CMK (cell line): ENCODE measurements at regions not wholly inside any gene's neighbourhood (a gene's known extent, or its start where the extent isn't known, plus 50 kb on each side); places are given as distances from the start of the nearest gene placed in this dataset.

Experiments used
- DNase-seq: peaks from one replicate; pipeline ENCODE4 v3.0.0-alpha.2; 2010; ENCODE audit warnings: low read depth

GRCh38 chr9:79015951-79016350 lies 555.8 kb upstream of the TLE4 start:
- no peak for DNase-seq

GRCh38 chr9:79020276-79020675 lies 551.5 kb upstream of the TLE4 start:
- no peak for DNase-seq

GRCh38 chr9:79021084-79021483 lies 550.7 kb upstream of the TLE4 start:
- no peak for DNase-seq

DNA sequence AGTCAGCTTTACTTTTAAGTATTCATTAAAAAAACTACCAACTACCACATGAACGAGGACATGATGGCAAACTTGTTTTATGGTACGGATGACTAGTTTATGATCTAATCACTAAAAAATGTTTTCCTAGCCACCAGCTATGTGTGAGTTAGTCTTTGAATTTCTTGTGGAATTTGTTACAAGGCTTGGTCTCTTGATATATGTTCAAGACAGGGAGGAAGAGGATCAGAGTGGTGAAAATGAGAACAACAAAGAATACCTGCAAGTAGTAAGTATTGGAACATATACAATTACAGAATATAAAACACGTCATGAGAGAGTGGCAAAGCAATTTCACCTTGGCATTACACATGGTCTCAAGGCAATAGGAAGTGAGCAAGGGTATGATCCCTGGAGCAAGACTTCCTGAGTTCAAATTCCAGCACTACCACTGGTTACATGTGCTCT lies 548.6 kb upstream of the TLE4 start:
- no peak for DNase-seq

DNA sequence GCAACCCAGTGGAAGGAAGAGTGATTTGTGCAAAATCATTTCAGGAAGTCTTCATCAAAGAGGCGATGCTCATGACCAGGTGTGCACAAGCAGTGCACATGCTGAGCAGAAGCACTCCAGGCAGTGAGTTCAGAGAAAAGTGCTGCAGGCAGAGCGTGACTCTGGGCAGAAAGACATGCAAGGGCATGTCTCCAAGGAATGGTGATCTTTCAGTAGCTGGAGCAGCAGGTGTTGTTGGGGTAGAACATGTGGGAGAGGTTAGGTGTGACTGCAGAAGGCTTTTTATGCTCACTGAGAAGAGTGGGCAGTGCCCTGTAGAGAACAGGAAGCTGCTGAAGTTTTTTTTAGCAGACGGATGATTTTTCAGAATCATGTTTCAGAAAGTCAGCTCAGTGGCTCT lies 545.4 kb upstream of the TLE4 start:
- no peak for DNase-seq

- no peak for DNase-seq
Measured at GRCh38 chr9:79028101-79028500, 543.7 kb upstream of the TLE4 start.

- DNase-seq, result no peak
Measured at GRCh38 chr9:79034583-79034982, 537.2 kb upstream of the TLE4 start.

DNA sequence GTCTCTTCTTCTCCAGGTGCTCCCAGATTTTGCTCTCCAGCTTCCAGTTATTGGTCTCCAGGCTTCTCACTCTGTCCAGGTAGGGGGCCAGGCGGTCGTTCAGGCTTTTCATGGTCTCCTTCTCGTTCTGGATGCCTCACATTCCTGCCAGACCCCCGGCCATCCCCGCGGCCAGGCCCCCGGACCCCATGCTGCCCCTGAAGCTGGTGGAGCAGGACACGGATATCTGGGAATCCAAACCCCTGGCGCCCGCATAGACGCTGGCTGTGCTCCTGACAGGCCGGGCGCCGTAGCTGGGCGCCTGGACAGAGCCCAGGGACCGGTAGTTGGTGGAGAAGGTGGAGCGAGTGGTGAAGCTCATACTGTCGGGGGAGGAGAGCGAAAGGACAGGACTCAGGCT lies 534.4 kb upstream of the TLE4 start:
- DNase-seq, result no peak

GRCh38 chr9:79040671-79041070 lies 531.1 kb upstream of the TLE4 start:
- no peak for DNase-seq

DNA sequence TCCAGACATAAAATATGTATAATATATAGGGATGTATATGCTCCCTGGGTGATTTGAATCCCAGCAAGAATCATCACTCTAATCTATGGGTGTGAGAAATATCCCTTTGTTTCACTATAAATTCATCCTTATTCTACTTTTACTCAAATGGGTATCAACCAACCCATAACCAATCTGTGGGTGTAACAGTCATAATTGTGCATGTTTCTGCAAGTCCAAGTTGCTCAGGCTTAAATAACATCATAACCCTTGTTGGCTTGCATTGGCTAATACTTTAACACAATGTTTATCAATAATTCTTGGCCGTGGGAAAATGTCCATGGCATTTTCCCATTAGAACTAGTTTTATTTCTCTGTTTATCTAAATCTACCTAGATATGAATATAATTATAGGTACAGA lies 530.5 kb upstream of the TLE4 start:
- no peak for DNase-seq

DNA sequence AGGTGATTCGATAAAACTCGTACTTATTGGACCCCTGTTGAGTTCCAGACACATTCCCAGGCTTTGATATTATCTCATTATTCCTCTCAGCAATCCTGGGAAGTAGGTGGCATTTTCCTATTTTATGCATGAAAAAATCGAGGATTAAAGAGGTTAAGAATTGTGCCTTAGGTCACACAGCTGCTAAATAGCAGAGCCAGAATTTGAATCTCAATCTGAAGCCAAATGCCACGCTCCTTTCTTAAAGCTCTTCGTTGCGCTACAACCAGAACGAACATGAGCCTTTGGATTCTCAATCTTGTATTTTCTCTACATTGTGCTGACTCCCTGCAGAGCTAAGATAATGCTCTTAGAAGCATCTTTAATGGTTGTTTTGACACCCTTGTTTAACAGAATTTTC lies 527.8 kb upstream of the TLE4 start:
- no peak for DNase-seq

- DNase-seq, result no peak
Measured at GRCh38 chr9:79046401-79046800, 525.4 kb upstream of the TLE4 start.

DNA sequence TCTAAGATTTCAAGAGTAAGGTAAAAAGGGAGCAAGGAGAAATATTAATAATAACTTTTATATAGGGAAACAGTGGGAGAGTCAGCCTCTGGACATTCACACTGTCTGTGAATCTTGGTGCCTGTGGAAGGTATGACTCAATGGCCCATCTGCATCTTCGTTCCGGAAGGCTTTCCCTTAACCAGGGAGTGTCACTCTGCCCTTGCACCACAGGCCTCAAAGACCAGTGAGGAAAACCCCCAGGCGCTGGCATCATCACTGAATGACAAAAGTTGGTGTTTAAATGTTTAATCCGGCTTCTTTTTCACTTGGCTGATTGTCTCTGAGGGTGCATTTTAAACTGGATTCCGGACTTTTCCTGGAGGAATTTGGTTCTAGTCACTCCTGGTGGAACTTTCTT lies 522.4 kb upstream of the TLE4 start:
- DNase-seq, result no peak

DNA sequence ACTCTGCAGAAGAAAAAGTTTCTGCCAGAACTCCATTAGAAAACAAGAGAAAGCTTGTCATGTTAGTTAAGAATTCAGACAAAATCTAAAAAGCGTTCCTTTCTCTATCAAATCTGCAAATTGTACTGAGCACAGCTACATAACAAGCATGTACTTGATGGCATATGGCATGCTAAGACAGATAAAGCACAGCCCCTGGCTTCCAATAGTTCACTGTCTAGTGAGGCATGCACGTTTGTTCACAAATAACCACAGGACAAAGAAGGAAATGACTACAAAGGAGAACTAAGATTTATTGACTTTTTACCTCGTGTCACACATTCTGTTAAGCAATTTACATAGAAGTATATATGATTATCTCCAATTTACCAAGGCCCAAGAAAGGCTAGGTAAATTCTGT lies 518.2 kb upstream of the TLE4 start:
- DNase-seq, result no peak

DNA sequence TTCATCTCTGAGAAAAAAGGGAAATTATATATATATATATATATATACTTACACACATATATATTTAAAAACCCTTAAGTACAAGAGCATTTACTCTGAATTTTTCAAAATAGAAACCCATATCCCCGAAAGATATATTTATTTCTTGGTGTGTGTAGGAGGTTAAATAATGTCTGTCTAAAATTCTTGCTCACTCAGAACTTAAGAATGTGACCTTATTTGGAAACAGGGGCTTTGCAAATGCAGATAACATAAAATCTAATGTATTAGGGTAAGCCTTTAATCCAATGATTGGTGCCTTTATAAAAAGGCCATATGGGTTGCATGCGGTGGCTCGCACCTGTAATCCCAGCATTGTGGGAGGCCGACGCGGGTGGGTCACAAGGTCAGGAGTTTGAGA lies 517.3 kb upstream of the TLE4 start:
- no peak for DNase-seq

GRCh38 chr9:79056041-79056440 lies 515.7 kb upstream of the TLE4 start:
- DNase-seq, result no peak

GRCh38 chr9:79057576-79057975 lies 514.2 kb upstream of the TLE4 start:
- DNase-seq, result no peak

DNA sequence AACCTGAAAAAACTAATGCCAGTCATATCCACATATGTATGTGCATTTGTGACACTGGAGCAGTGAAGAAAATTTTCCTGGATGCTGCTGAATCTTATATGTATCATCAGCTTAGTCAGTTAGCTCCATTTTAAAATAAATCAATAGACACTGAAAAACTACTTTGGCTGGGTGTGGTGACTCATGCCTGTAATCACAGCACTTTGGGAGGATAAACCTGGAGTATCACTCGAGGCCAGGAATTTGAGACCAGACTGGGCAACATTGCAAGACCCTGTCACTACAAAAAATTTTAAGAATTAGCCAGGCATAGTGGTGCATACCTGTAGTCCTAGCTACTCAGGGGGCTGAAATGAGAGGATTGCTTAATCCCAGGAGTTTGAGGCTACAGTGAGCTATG lies 511.0 kb upstream of the TLE4 start:
- DNase-seq, result no peak

GRCh38 chr9:79061752-79062616 lies 509.8 kb upstream of the TLE4 start:
- DNase-seq, result no peak

- no peak for DNase-seq
Measured at GRCh38 chr9:79073201-79073600, 498.6 kb upstream of the TLE4 start.

- no peak for DNase-seq
Measured at GRCh38 chr9:79080536-79080935, 491.2 kb upstream of the TLE4 start.

GRCh38 chr9:79083621-79084020 lies 488.1 kb upstream of the TLE4 start:
- no peak for DNase-seq

- no peak for DNase-seq
Measured at GRCh38 chr9:79087133-79087532, 484.6 kb upstream of the TLE4 start.

GRCh38 chr9:79089054-79089560 lies 482.7 kb upstream of the TLE4 start:
- no peak for DNase-seq
